ENCODE measurements at regions not wholly inside any gene's neighbourhood (a gene's known extent, or its start where the extent isn't known, plus 50 kb on each side); places are given as distances from the start of the nearest gene placed in this dataset.

DNA sequence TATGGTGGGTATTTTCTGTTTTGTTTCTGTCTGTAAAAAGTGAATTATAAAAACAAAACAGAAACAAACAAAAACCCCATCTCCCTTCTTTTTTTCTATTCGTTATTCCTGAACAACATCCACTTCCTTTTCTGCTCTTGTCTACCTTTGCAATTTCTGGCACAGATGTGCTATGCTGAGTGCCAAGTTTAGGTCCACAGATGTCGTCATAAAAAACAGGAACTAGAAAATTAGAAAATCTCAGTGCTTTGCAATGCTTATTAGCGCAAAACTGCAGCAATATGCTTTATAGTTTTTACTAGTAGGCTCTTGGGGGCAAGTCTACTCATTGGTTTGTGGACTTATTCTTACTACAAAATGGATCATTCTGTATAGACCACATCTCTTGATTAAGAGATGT, 94.2 kb upstream of the PRKCQ start:
- DNase-seq (ENCODE audit: low read depth, low spot score): no peak
- TF ChIP-seq, protein P1, sequence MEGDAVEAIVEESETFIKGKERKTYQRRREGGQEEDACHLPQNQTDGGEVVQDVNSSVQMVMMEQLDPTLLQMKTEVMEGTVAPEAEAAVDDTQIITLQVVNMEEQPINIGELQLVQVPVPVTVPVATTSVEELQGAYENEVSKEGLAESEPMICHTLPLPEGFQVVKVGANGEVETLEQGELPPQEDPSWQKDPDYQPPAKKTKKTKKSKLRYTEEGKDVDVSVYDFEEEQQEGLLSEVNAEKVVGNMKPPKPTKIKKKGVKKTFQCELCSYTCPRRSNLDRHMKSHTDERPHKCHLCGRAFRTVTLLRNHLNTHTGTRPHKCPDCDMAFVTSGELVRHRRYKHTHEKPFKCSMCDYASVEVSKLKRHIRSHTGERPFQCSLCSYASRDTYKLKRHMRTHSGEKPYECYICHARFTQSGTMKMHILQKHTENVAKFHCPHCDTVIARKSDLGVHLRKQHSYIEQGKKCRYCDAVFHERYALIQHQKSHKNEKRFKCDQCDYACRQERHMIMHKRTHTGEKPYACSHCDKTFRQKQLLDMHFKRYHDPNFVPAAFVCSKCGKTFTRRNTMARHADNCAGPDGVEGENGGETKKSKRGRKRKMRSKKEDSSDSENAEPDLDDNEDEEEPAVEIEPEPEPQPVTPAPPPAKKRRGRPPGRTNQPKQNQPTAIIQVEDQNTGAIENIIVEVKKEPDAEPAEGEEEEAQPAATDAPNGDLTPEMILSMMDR (IDR thresholded peaks at IDR 0.05; ENCODE audit: low read depth, low read length): no peak
- in situ Hi-C loops (cut with HindIII; ENCODE audit: low sequenced_read_pairs): no loop called here
- no peak overlapping the region for H3K4me3 ChIP-seq (ENCODE audit: low read depth, low read length)

DNA sequence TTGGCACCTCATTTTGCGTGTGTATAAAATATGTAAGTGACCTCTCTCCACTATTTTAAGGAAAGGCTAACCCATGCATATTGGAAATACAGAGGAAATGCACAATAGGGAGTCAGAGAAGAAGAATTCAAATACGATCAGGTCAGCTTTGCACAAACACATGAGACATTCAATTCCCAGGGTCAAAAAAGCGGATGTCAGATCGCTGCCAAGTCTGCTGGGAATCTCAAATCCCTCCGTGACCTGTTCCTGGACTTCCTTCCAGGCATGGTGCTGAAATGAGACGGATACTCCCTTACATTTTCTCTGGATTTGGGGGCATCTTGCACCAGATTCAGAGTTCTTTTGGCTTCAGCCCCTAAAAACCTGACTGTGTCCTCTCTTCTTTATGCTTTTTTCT, 91.9 kb upstream of the PRKCQ start:
- no peak overlapping the region for H3K4me3 ChIP-seq (ENCODE audit: low read depth, low read length)
- TF ChIP-seq, protein P1 (IDR thresholded peaks at IDR 0.05; ENCODE audit: low read depth, low read length): no peak
- no peak for DNase-seq (ENCODE audit: low read depth, low spot score)
- in situ Hi-C loops (cut with HindIII; ENCODE audit: low sequenced_read_pairs): no loop called here

DNA sequence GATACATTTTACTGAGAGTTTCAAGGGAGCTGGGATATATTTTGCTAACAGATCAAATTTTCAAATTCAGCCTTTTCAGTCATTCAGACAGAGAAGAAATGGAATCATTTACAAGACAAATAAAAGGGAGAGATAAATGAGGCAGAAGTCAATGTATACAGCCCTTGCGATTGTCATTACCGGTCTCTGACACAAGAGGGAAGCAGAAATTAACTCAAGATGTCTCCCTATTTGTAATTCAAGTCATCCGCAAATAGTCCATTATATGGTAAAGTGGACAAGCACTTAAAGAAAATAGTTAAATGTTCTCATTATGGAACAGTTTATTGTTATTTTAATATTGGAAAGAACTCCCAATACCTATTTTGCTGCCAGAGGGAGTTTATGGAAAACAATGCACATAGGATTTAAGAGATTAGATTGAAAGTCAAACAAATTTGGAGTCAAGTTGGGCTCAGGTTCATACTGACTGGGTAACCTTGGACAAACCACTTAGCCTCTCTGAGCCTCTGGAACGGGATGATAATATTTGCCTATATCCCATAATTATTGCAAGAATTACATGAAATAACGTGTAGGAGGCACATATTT, 89.3 kb upstream of the PRKCQ start:
- DNase-seq (ENCODE audit: low read depth, low spot score): peak; percentile 65
- in situ Hi-C loops (cut with HindIII; ENCODE audit: low sequenced_read_pairs): no loop called here

DNA sequence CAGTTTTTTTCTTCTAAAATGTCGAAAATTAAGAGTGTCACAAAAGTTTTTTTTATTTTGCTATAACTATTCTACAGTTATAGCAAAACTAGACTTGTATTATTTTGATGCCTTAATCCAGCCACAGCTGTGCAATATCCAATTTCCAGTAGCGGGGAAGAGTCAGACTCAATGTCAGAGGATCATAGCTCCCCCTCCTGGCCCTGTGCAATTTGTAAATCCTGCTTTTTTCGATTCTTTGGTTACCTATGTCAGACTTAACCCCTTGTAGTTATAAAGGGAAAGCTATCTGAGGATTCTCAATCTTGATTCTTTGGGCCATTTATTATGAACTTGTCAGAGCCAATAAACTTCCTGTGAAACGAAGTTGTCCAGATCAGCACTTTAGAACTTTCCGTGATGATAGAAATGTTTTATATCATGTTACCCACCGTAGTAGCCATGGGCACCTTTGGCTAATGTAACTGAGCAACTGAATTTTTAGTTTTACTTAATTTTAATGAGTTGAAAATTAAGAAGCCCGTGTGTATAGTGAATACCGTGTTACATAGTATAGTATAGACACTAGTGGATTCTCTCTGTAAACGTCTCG, 87.7 kb upstream of the PRKCQ start:
- H3K4me3 ChIP-seq (ENCODE audit: low read depth, low read length): no peak overlapping the region
- DNase-seq (ENCODE audit: low read depth, low spot score): peak; percentile 45
- TF ChIP-seq, protein P1 (IDR thresholded peaks at IDR 0.05; ENCODE audit: low read depth, low read length): peak; percentile 73
- in situ Hi-C loops (cut with HindIII; ENCODE audit: low sequenced_read_pairs): no loop called here

More for the DNA sequence above, 89.3 kb upstream of the PRKCQ start:
- no peak overlapping the region for H3K4me3 ChIP-seq (ENCODE audit: low read depth, low read length)
- TF ChIP-seq, protein P1 (IDR thresholded peaks at IDR 0.05; ENCODE audit: low read depth, low read length): peak; percentile 82

DNA sequence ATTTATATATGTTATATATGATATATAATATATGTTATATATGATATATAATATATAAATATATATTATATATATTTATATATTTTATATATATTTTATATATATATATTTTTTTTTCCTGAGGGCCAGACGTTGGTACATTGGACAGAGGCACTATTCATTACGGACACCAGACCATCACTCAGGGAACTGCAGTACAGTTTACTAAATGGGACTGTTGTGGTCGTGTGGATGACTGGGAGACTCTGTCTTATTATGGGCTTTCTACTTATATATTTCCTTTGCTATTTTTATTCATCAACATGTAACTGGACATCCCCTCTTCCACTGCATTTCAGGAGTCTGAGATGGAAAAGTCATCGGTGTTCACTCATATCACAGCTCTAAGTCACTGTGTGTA, 87.1 kb upstream of the PRKCQ start:
- in situ Hi-C loops (cut with HindIII; ENCODE audit: low sequenced_read_pairs): no loop called here
- TF ChIP-seq, protein P1 (IDR thresholded peaks at IDR 0.05; ENCODE audit: low read depth, low read length): no peak
- no peak for DNase-seq (ENCODE audit: low read depth, low spot score)
- no peak overlapping the region for H3K4me3 ChIP-seq (ENCODE audit: low read depth, low read length)

DNA sequence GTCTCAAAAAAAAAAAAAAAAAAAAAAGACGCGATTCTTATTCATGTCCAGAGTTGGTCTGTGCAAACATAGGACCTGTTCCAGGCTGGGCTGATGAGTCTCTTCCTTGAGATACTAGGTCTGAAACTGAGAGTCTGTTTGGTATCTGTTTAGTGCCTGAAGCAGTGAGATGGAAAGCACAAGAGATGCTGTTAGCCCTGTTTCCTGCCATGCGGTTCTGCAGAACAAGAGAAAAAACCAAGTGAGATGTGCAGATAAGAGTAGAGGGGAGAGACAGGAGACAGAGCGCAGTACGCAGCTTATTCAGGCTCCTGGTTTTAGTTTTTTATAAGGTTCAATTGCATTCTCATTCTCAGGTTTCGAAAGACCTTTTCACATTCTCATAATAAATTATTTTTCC, 85.8 kb upstream of the PRKCQ start:
- no peak for DNase-seq (ENCODE audit: low read depth, low spot score)
- no peak overlapping the region for H3K4me3 ChIP-seq (ENCODE audit: low read depth, low read length)
- in situ Hi-C loops (cut with HindIII; ENCODE audit: low sequenced_read_pairs): no loop called here
- TF ChIP-seq, protein P1 (IDR thresholded peaks at IDR 0.05; ENCODE audit: low read depth, low read length): no peak

Data from astrocyte of the spinal cord (primary cell).